HFF-Myc (cell line): ENCODE measurements at regions not wholly inside any gene's neighbourhood (a gene's known extent, or its start where the extent isn't known, plus 50 kb on each side); places are given as distances from the start of the nearest gene placed in this dataset.

Experiments used
- DNase-seq: peaks from one replicate; pipeline ENCODE4 v3.0.0-alpha.2; 2011; ENCODE audit warnings: low read depth; ENCODE audit errors: extremely low read depth
- H3K4me3 ChIP-seq: replicated peaks from 2 replicates; pipeline ENCODE4 v1.5.1; 2011; ENCODE audit warnings: low read depth, mild to moderate bottlenecking, control low read depth, low read length
- CTCF ChIP-seq: IDR thresholded peaks from 2 replicates; pipeline ENCODE4 v1.5.1; 2012; ENCODE audit warnings: mild to moderate bottlenecking, low read depth, low read length, control low read depth; ENCODE audit errors: missing control alignments

GRCh38 chr3:18723206-18723810, 298.2 kb upstream of the SATB1 start:
- H3K4me3 ChIP-seq = no peak overlapping the region
- TF ChIP-seq CTCF = no peak
- DNase-seq = no peak

GRCh38 chr3:18720543-18720942, 295.4 kb upstream of the SATB1 start:
- no peak for DNase-seq
- no peak overlapping the region for H3K4me3 ChIP-seq
- TF ChIP-seq CTCF = no peak

- no peak for DNase-seq
- TF ChIP-seq CTCF = no peak
- no peak overlapping the region for H3K4me3 ChIP-seq
Observed at GRCh38 chr3:18717598-18717997, 292.5 kb upstream of the SATB1 start.

- no peak for TF ChIP-seq CTCF
- DNase-seq = no peak
- no peak overlapping the region for H3K4me3 ChIP-seq
Observed at GRCh38 chr3:18716821-18717220, 291.7 kb upstream of the SATB1 start.

- TF ChIP-seq CTCF = no peak
- no peak overlapping the region for H3K4me3 ChIP-seq
- DNase-seq = no peak
Observed at GRCh38 chr3:18716101-18716500, 291.0 kb upstream of the SATB1 start.

GRCh38 chr3:18715208-18715607, 290.1 kb upstream of the SATB1 start:
- TF ChIP-seq CTCF = no peak
- H3K4me3 ChIP-seq = no peak overlapping the region

GRCh38 chr3:18713577-18713951, 288.4 kb upstream of the SATB1 start:
- TF ChIP-seq CTCF = no peak
- no peak overlapping the region for H3K4me3 ChIP-seq
- DNase-seq = no peak

More at GRCh38 chr3:18715208-18715607, 290.1 kb upstream of the SATB1 start:
- no peak for DNase-seq
